GM19043 (cell line): ENCODE measurements at regions not wholly inside any gene's neighbourhood (a gene's known extent, or its start where the extent isn't known, plus 50 kb on each side); places are given as distances from the start of the nearest gene placed in this dataset.

Experiments
- ATAC-seq: cut with Tn5 transposase; IDR thresholded peaks from one replicate; pipeline ENCODE4 v1.9.1; 2021; ENCODE audit warnings: low read depth; ENCODE audit not compliant: unreplicated experiment

- ATAC-seq, result no peak
Measured at GRCh38 chr20:50284811-50285375, 94.3 kb downstream of the CEBPB start.

- ATAC-seq, result no peak
Measured at GRCh38 chr20:50285376-50286173, 94.9 kb downstream of the CEBPB start.

- ATAC-seq, result no peak
Measured at GRCh38 chr20:50286174-50286511, 95.5 kb downstream of the CEBPB start.

GRCh38 chr20:50286609-50287008 lies 96.0 kb downstream of the CEBPB start:
- no peak for ATAC-seq

- ATAC-seq, result no peak
Measured at GRCh38 chr20:50287512-50287911, 96.9 kb downstream of the CEBPB start.

GRCh38 chr20:50288128-50288623 lies 97.5 kb downstream of the CEBPB start:
- no peak for ATAC-seq

- no peak for ATAC-seq
Measured at GRCh38 chr20:50289581-50289980, 99.0 kb downstream of the CEBPB start.

GRCh38 chr20:50290112-50290511 lies 99.5 kb downstream of the CEBPB start:
- ATAC-seq, result no peak

- ATAC-seq, result no peak
Measured at GRCh38 chr20:50290808-50291207, 100.2 kb downstream of the CEBPB start.

GRCh38 chr20:50291254-50292078 lies 100.8 kb downstream of the CEBPB start:
- ATAC-seq, result no peak

- ATAC-seq, result no peak
Measured at GRCh38 chr20:50292079-50292590, 101.5 kb downstream of the CEBPB start.

GRCh38 chr20:50292591-50293283 lies 102.1 kb downstream of the CEBPB start:
- no peak for ATAC-seq

- ATAC-seq, result no peak
Measured at GRCh38 chr20:50293284-50294139, 102.9 kb downstream of the CEBPB start.

GRCh38 chr20:50294164-50295088 lies 103.8 kb downstream of the CEBPB start:
- ATAC-seq, result no peak

GRCh38 chr20:50295345-50295744 lies 104.7 kb downstream of the CEBPB start:
- no peak for ATAC-seq

- no peak for ATAC-seq
Measured at GRCh38 chr20:50295762-50296449, 105.3 kb downstream of the CEBPB start.

GRCh38 chr20:50296450-50297375 lies 106.1 kb downstream of the CEBPB start:
- no peak for ATAC-seq
